ENCODE measurements at regions not wholly inside any gene's neighbourhood (a gene's known extent, or its start where the extent isn't known, plus 50 kb on each side); places are given as distances from the start of the nearest gene placed in this dataset.

DNA sequence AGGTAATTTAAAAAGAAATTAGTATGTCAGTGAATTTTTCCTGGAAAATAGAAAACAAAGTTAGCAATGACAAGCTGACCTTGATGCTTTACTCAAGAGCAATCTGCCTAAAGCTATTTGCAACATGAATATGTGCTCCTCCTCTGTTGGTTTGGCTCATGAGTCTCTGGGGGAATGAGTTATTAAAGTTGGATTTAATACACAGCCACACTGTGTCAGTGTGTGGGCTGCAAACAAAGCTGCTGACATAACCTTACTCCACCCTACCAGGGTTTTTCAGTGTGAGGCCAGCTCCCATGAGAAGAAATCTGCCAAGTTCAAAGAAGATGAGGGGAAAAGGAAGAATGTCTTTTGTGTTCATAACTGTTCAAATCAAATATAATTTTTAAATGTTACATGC, 280.5 kb downstream of the TLL1 start:
- Histone ChIP-seq H3K9me3 (ENCODE audit: control insufficient read depth, insufficient read depth, low read length) (no peaks in the 10 kb centered on the region), H3K27ac (ENCODE audit: low read length) (no peak overlapping the region), H3K36me3 (ENCODE audit: control insufficient read depth, insufficient read depth, low read length) (no peaks in the 10 kb centered on the region), H3K4me3 (ENCODE audit: low read length) (no peak overlapping the region), H3K27me3 (ENCODE audit: control insufficient read depth, insufficient read depth, low read length) (no peaks in the 10 kb centered on the region), H3K4me1 (ENCODE audit: control insufficient read depth, insufficient read depth, low read length) (no peaks in the 10 kb centered on the region)
- no peak for DNase-seq (ENCODE audit: low read depth, low spot score)

- Histone ChIP-seq H3K4me1 (ENCODE audit: control insufficient read depth, insufficient read depth, low read length) (no peaks in the 10 kb centered on the region), H3K36me3 (ENCODE audit: control insufficient read depth, insufficient read depth, low read length) (no peaks in the 10 kb centered on the region), H3K9me3 (ENCODE audit: control insufficient read depth, insufficient read depth, low read length) (no peaks in the 10 kb centered on the region), H3K4me3 (ENCODE audit: low read length) (no peak overlapping the region), H3K27ac (ENCODE audit: low read length) (no peak overlapping the region), H3K27me3 (ENCODE audit: control insufficient read depth, insufficient read depth, low read length) (no peaks in the 10 kb centered on the region)
- DNase-seq (ENCODE audit: low read depth, low spot score): no peak
- WGBS (ENCODE audit: insufficient coverage, insufficient read length): no CpG with 5 or more reads among the region's 4 CpGs
These were observed 289.3 kb downstream of the TLL1 start for GRCh38 chr4:166162327-166162726.

DNA sequence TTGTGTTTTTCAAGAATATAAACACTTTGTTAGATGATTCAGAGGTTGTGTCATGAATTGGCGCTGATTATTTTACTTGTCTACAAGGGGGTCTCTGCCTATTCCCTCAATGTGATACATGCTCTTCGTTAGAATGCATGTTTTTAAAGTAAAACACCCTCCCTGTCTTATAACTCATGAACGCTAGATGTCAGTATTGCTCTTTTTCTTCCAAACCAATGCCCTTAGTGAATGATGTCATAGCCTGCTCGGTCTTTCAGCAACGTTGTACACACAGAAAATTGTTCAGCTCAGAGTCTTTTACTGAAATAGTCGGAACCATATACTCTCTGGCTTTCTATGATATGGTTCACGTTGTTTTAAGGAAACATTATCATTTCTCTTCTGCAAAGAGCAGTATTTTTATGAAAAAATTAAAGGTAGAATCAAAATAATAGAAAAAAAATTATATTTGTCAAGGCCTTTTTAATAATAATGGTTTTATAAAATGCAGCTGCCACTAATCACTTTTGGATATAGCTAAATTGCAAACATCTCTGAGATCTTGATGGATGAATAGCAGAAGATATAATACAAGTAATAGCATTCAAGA, 292.9 kb downstream of the TLL1 start:
- Histone ChIP-seq H3K4me3 (ENCODE audit: low read length) (no peak overlapping the region), H3K4me1 (ENCODE audit: control insufficient read depth, insufficient read depth, low read length) (no peaks in the 10 kb centered on the region), H3K27ac (ENCODE audit: low read length) (no peak overlapping the region), H3K9me3 (ENCODE audit: control insufficient read depth, insufficient read depth, low read length) (no peaks in the 10 kb centered on the region), H3K27me3 (ENCODE audit: control insufficient read depth, insufficient read depth, low read length) (no peaks in the 10 kb centered on the region), H3K36me3 (ENCODE audit: control insufficient read depth, insufficient read depth, low read length) (no peaks in the 10 kb centered on the region)
- DNase-seq (ENCODE audit: low read depth, low spot score): peak; percentile 39
- WGBS (ENCODE audit: insufficient coverage, insufficient read length): no CpG with 5 or more reads among the region's 7 CpGs

GRCh38 chr4:166169111-166169510, 296.1 kb downstream of the TLL1 start:
- no peak for DNase-seq (ENCODE audit: low read depth, low spot score)

GRCh38 chr4:166172619-166173018, 299.6 kb downstream of the TLL1 start:
- no peak overlapping the region for H3K27ac ChIP-seq (ENCODE audit: low read length)
- no peaks in the 10 kb centered on the region for H3K36me3 ChIP-seq (ENCODE audit: control insufficient read depth, insufficient read depth, low read length)
- DNase-seq (ENCODE audit: low read depth, low spot score): no peak
- no peaks in the 10 kb centered on the region for H3K27me3 ChIP-seq (ENCODE audit: control insufficient read depth, insufficient read depth, low read length)
- H3K9me3 ChIP-seq (ENCODE audit: control insufficient read depth, insufficient read depth, low read length): no peaks in the 10 kb centered on the region
- H3K4me1 ChIP-seq (ENCODE audit: control insufficient read depth, insufficient read depth, low read length): no peaks in the 10 kb centered on the region
- H3K4me3 ChIP-seq (ENCODE audit: low read length): no peak overlapping the region
- no CpG with 5 or more reads among the region's 2 CpGs for WGBS (ENCODE audit: insufficient coverage, insufficient read length)

More at GRCh38 chr4:166169111-166169510, 296.1 kb downstream of the TLL1 start:
- no peaks in the 10 kb centered on the region for H3K9me3 ChIP-seq (ENCODE audit: control insufficient read depth, insufficient read depth, low read length)
- no peak overlapping the region for H3K27ac ChIP-seq (ENCODE audit: low read length)
- no CpG with 5 or more reads among the region's 3 CpGs for WGBS (ENCODE audit: insufficient coverage, insufficient read length)
- no peaks in the 10 kb centered on the region for H3K27me3 ChIP-seq (ENCODE audit: control insufficient read depth, insufficient read depth, low read length)
- H3K4me3 ChIP-seq (ENCODE audit: low read length): no peak overlapping the region
- no peaks in the 10 kb centered on the region for H3K4me1 ChIP-seq (ENCODE audit: control insufficient read depth, insufficient read depth, low read length)
- H3K36me3 ChIP-seq (ENCODE audit: control insufficient read depth, insufficient read depth, low read length): no peaks in the 10 kb centered on the region

DNA sequence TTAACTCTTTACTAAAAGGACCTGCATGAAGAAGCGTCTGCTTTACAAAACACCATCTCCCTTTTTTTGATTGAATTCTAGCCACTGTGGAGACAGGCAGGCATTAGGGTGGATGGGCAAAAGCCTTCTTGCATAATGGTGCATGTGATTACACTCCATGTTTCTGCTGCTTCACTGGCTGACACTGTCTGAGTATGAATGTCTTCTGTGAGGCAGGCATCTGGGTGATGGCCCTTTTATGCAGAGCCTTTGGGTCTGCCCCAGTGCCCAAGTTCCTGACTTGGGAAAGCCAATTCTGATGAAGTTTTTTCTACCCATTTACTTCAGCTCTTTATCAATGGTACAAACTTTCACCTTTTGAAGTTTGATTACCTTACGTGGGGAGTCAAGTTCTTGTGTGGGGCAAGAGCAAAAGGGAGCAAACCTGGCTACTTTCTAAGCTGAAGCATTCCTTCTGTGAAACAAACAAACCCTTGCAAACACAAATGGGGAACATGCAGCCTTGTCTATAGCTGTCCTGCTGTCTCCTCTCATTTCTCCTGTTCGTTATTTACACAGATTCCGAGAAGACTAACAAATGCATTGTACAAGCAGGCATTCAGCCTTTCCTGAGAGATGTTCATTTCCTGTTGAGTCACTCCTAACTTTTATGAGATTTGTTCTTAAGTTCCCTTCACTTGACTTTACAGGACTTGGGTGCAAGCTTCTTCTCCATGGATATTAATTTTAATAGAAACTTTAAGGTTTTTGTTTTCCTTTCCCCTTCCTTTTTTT, 301.9 kb downstream of the TLL1 start:
- H3K9me3 ChIP-seq (ENCODE audit: control insufficient read depth, insufficient read depth, low read length): no peaks in the 10 kb centered on the region
- no CpG with 5 or more reads among the region's 4 CpGs for WGBS (ENCODE audit: insufficient coverage, insufficient read length)
- no peaks in the 10 kb centered on the region for H3K27me3 ChIP-seq (ENCODE audit: control insufficient read depth, insufficient read depth, low read length)
- H3K27ac ChIP-seq (ENCODE audit: low read length): no peak overlapping the region
- no peaks in the 10 kb centered on the region for H3K4me1 ChIP-seq (ENCODE audit: control insufficient read depth, insufficient read depth, low read length)
- no peaks in the 10 kb centered on the region for H3K36me3 ChIP-seq (ENCODE audit: control insufficient read depth, insufficient read depth, low read length)
- no peak overlapping the region for H3K4me3 ChIP-seq (ENCODE audit: low read length)
- no peak for DNase-seq (ENCODE audit: low read depth, low spot score)

GRCh38 chr4:166182145-166182544, 309.1 kb downstream of the TLL1 start:
- H3K27me3 ChIP-seq (ENCODE audit: control insufficient read depth, insufficient read depth, low read length): no peaks in the 10 kb centered on the region
- WGBS (ENCODE audit: insufficient coverage, insufficient read length): 100% methylated on average over 1 of the region's 2 CpGs
- H3K27ac ChIP-seq (ENCODE audit: low read length): no peak overlapping the region
- no peak overlapping the region for H3K4me3 ChIP-seq (ENCODE audit: low read length)
- no peaks in the 10 kb centered on the region for H3K4me1 ChIP-seq (ENCODE audit: control insufficient read depth, insufficient read depth, low read length)
- H3K9me3 ChIP-seq (ENCODE audit: control insufficient read depth, insufficient read depth, low read length): no peaks in the 10 kb centered on the region
- H3K36me3 ChIP-seq (ENCODE audit: control insufficient read depth, insufficient read depth, low read length): no peaks in the 10 kb centered on the region
- DNase-seq (ENCODE audit: low read depth, low spot score): no peak

DNA sequence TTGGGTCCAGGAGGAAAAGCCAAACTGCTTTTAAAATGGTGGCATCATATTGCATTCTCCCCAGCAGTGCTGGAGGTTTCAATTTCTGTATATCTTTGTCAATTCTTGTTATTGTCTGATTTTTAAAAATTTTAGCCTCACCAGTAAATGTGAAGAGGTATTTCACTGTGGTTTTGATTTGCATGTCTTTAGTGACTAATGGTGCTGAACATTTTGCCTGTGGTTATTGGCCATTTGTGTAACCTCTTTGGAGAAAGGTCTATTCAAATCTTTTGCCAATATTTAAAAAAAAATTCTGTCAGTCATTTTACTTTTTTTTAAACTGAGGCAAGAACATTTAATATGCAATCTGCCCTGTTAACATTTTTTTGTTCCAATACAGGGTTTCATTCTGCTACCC, 322.1 kb downstream of the TLL1 start:
- no peaks in the 10 kb centered on the region for H3K9me3 ChIP-seq (ENCODE audit: control insufficient read depth, insufficient read depth, low read length)
- H3K27me3 ChIP-seq (ENCODE audit: control insufficient read depth, insufficient read depth, low read length): no peaks in the 10 kb centered on the region
- H3K4me3 ChIP-seq (ENCODE audit: low read length): no peak overlapping the region
- DNase-seq (ENCODE audit: low read depth, low spot score): no peak
- no peaks in the 10 kb centered on the region for H3K36me3 ChIP-seq (ENCODE audit: control insufficient read depth, insufficient read depth, low read length)
- no peaks in the 10 kb centered on the region for H3K4me1 ChIP-seq (ENCODE audit: control insufficient read depth, insufficient read depth, low read length)
- no peak overlapping the region for H3K27ac ChIP-seq (ENCODE audit: low read length)

GRCh38 chr4:166197166-166197565, 324.1 kb downstream of the TLL1 start:
- Histone ChIP-seq H3K9me3 (ENCODE audit: control insufficient read depth, insufficient read depth, low read length) (no peaks in the 10 kb centered on the region), H3K27me3 (ENCODE audit: control insufficient read depth, insufficient read depth, low read length) (no peaks in the 10 kb centered on the region), H3K4me1 (ENCODE audit: control insufficient read depth, insufficient read depth, low read length) (no peaks in the 10 kb centered on the region), H3K27ac (ENCODE audit: low read length) (no peak overlapping the region), H3K36me3 (ENCODE audit: control insufficient read depth, insufficient read depth, low read length) (no peaks in the 10 kb centered on the region), H3K4me3 (ENCODE audit: low read length) (no peak overlapping the region)
- no CpG with 5 or more reads among the region's 3 CpGs for WGBS (ENCODE audit: insufficient coverage, insufficient read length)
- DNase-seq (ENCODE audit: low read depth, low spot score): no peak

- H3K27me3 ChIP-seq (ENCODE audit: control insufficient read depth, insufficient read depth, low read length): no peaks in the 10 kb centered on the region
- no peak overlapping the region for H3K27ac ChIP-seq (ENCODE audit: low read length)
- H3K9me3 ChIP-seq (ENCODE audit: control insufficient read depth, insufficient read depth, low read length): no peaks in the 10 kb centered on the region
- H3K36me3 ChIP-seq (ENCODE audit: control insufficient read depth, insufficient read depth, low read length): no peaks in the 10 kb centered on the region
- H3K4me1 ChIP-seq (ENCODE audit: control insufficient read depth, insufficient read depth, low read length): no peaks in the 10 kb centered on the region
- no peak overlapping the region for H3K4me3 ChIP-seq (ENCODE audit: low read length)
- DNase-seq (ENCODE audit: low read depth, low spot score): no peak
- WGBS (ENCODE audit: insufficient coverage, insufficient read length): no CpG with 5 or more reads among the region's 6 CpGs
These were observed 325.0 kb downstream of the TLL1 start for GRCh38 chr4:166198041-166198440.
